ENCODE measurements at regions not wholly inside any gene's neighbourhood (a gene's known extent, or its start where the extent isn't known, plus 50 kb on each side); places are given as distances from the start of the nearest gene placed in this dataset.
"Not testable (repeated sequence)": the region's sequence is repeated elsewhere in the genome, so short reads cannot be mapped to it uniquely, and the experiment has no call there.

- no peak for DNase-seq (ENCODE audit: low read depth in 3 of 3)
These were observed 139.1 kb downstream of the AHR start for GRCh38 chr7:17437586-17437985.

- not testable (repeated sequence) for DNase-seq (ENCODE audit: low read depth in 3 of 3)
These were observed 141.8 kb downstream of the AHR start for GRCh38 chr7:17440025-17440784.

- no peak for DNase-seq (ENCODE audit: low read depth in 3 of 3)
These were observed 142.4 kb downstream of the AHR start for GRCh38 chr7:17440831-17441230.

- no peak for DNase-seq (ENCODE audit: low read depth in 3 of 3)
These were observed 143.1 kb downstream of the AHR start for GRCh38 chr7:17441557-17441956.

GRCh38 chr7:17444151-17444550 lies 145.7 kb downstream of the AHR start:
- no peak for DNase-seq (ENCODE audit: low read depth in 3 of 3)

- no peak for DNase-seq (ENCODE audit: low read depth in 3 of 3)
These were observed 146.2 kb downstream of the AHR start for GRCh38 chr7:17444673-17445072.

- no peak for DNase-seq (ENCODE audit: low read depth in 3 of 3)
These were observed 147.9 kb downstream of the AHR start for GRCh38 chr7:17446340-17446739.

- no peak for DNase-seq (ENCODE audit: low read depth in 3 of 3)
These were observed 149.5 kb downstream of the AHR start for GRCh38 chr7:17447728-17448478.

- DNase-seq (ENCODE audit: low read depth in 3 of 3) = no peak
These were observed 150.3 kb downstream of the AHR start for GRCh38 chr7:17448479-17449423.

- no peak for DNase-seq (ENCODE audit: low read depth in 3 of 3)
These were observed 158.1 kb downstream of the AHR start for GRCh38 chr7:17456541-17456940.

GRCh38 chr7:17460001-17460400 lies 161.5 kb downstream of the AHR start:
- no peak for DNase-seq (ENCODE audit: low read depth in 3 of 3)

GRCh38 chr7:17460665-17461064 lies 162.2 kb downstream of the AHR start:
- no peak for DNase-seq (ENCODE audit: low read depth in 3 of 3)

GRCh38 chr7:17462131-17462631 lies 163.7 kb downstream of the AHR start:
- DNase-seq (ENCODE audit: low read depth in 3 of 3) = no peak

GRCh38 chr7:17463511-17464085 lies 165.1 kb downstream of the AHR start:
- no peak for DNase-seq (ENCODE audit: low read depth in 3 of 3)

GRCh38 chr7:17466216-17466615 lies 167.8 kb downstream of the AHR start:
- no peak for DNase-seq (ENCODE audit: low read depth in 3 of 3)

- DNase-seq (ENCODE audit: low read depth in 3 of 3) = no peak
These were observed 169.0 kb downstream of the AHR start for GRCh38 chr7:17467386-17467945.

GRCh38 chr7:17471325-17471724 lies 172.9 kb downstream of the AHR start:
- DNase-seq (ENCODE audit: low read depth in 3 of 3) = no peak

GRCh38 chr7:17472518-17472917 lies 174.1 kb downstream of the AHR start:
- DNase-seq (ENCODE audit: low read depth in 3 of 3) = no peak

GRCh38 chr7:17472939-17473338 lies 174.5 kb downstream of the AHR start:
- no peak for DNase-seq (ENCODE audit: low read depth in 3 of 3)

GRCh38 chr7:17474724-17475344 lies 176.4 kb downstream of the AHR start:
- DNase-seq (ENCODE audit: low read depth in 3 of 3) = no peak

GRCh38 chr7:17477182-17477581 lies 178.7 kb downstream of the AHR start:
- no peak for DNase-seq (ENCODE audit: low read depth in 3 of 3)

Data from stimulated activated CD4-positive, alpha-beta T cell treated with anti-CD3 and anti-CD28 coated beads, TNF-alpha, amount 100 ng/mL, for 24 hours (primary cell).